ENCODE measurements at regions not wholly inside any gene's neighbourhood (a gene's known extent, or its start where the extent isn't known, plus 50 kb on each side); places are given as distances from the start of the nearest gene placed in this dataset.

- H4K20me1 ChIP-seq (ENCODE audit: insufficient read depth, low read length, poor library complexity, severe bottlenecking): no peaks in the 10 kb centered on the region
- TF ChIP-seq CTCF (conservative IDR thresholded peaks at IDR 0.05; ENCODE audit: low read length) (no peak), EZH2phosphoT487 (IDR thresholded peaks at IDR 0.05; ENCODE audit: borderline replicate concordance) (no peak)
- no peak overlapping the region for H3K9ac ChIP-seq (ENCODE audit: low read depth, low read length, poor library complexity, severe bottlenecking)
- no peaks in the 10 kb centered on the region for H3K79me2 ChIP-seq (ENCODE audit: insufficient read depth, low read length)
- no peaks in the 10 kb centered on the region for H3K36me3 ChIP-seq (ENCODE audit: insufficient read depth, low read length)
- no peaks in the 10 kb centered on the region for H3K27me3 ChIP-seq (ENCODE audit: insufficient read depth, low read length, poor library complexity, severe bottlenecking)
- no peaks in the 10 kb centered on the region for H3K4me1 ChIP-seq (ENCODE audit: insufficient read depth, low read length, poor library complexity, severe bottlenecking)
- H3K4me2 ChIP-seq (ENCODE audit: low read depth, low read length, poor library complexity, severe bottlenecking): no peak overlapping the region
- H3K9me2 ChIP-seq (replicated peaks; ENCODE audit: low read depth, low read length): no peaks in the 10 kb centered on the region
- H3F3A ChIP-seq (ENCODE audit: low read depth): no peaks in the 10 kb centered on the region
- no peak overlapping the region for H2AFZ ChIP-seq (ENCODE audit: low read length)
- H3K9me3 ChIP-seq (ENCODE audit: insufficient read depth, low read depth, low read length): no peaks in the 10 kb centered on the region; the same call in 1 of the 2 replicates
- no peak overlapping the region for H3K4me3 ChIP-seq (ENCODE audit: low read length, poor library complexity, severe bottlenecking)
Measured at GRCh38 chr22:47332246-47332980, 570.0 kb downstream of the TBC1D22A start.

GRCh38 chr22:47331750-47332149, 569.3 kb downstream of the TBC1D22A start:
- H3K79me2 ChIP-seq (ENCODE audit: insufficient read depth, low read length): no peaks in the 10 kb centered on the region
- no peaks in the 10 kb centered on the region for H3K9me2 ChIP-seq (replicated peaks; ENCODE audit: low read depth, low read length)
- H3K27me3 ChIP-seq (ENCODE audit: insufficient read depth, low read length, poor library complexity, severe bottlenecking): no peaks in the 10 kb centered on the region
- H4K20me1 ChIP-seq (ENCODE audit: insufficient read depth, low read length, poor library complexity, severe bottlenecking): no peaks in the 10 kb centered on the region
- no peak overlapping the region for H2AFZ ChIP-seq (ENCODE audit: low read length)
- no peak overlapping the region for H3K4me2 ChIP-seq (ENCODE audit: low read depth, low read length, poor library complexity, severe bottlenecking)
- H3K9me3 ChIP-seq (ENCODE audit: insufficient read depth, low read depth, low read length): no peaks in the 10 kb centered on the region; the same call in 1 of the 2 replicates
- no peaks in the 10 kb centered on the region for H3F3A ChIP-seq (ENCODE audit: low read depth)
- no peak overlapping the region for H3K9ac ChIP-seq (ENCODE audit: low read depth, low read length, poor library complexity, severe bottlenecking)
- TF ChIP-seq CTCF (conservative IDR thresholded peaks at IDR 0.05; ENCODE audit: low read length) (no peak), EZH2phosphoT487 (IDR thresholded peaks at IDR 0.05; ENCODE audit: borderline replicate concordance) (no peak)
- no peaks in the 10 kb centered on the region for H3K4me1 ChIP-seq (ENCODE audit: insufficient read depth, low read length, poor library complexity, severe bottlenecking)
- no peaks in the 10 kb centered on the region for H3K36me3 ChIP-seq (ENCODE audit: insufficient read depth, low read length)
- H3K4me3 ChIP-seq (ENCODE audit: low read length, poor library complexity, severe bottlenecking): no peak overlapping the region

- Histone ChIP-seq H3K79me2 (ENCODE audit: insufficient read depth, low read length) (no peaks in the 10 kb centered on the region), H3K9ac (ENCODE audit: low read depth, low read length, poor library complexity, severe bottlenecking) (no peak overlapping the region), H3K4me3 (ENCODE audit: low read length, poor library complexity, severe bottlenecking) (no peak overlapping the region), H4K20me1 (ENCODE audit: insufficient read depth, low read length, poor library complexity, severe bottlenecking) (no peaks in the 10 kb centered on the region), H3K4me1 (ENCODE audit: insufficient read depth, low read length, poor library complexity, severe bottlenecking) (no peaks in the 10 kb centered on the region), H3K9me3 (ENCODE audit: insufficient read depth, low read depth, low read length) (no peaks in the 10 kb centered on the region; the same call in 1 of the 2 replicates), H3K36me3 (ENCODE audit: insufficient read depth, low read length) (no peaks in the 10 kb centered on the region), H3K4me2 (ENCODE audit: low read depth, low read length, poor library complexity, severe bottlenecking) (no peak overlapping the region), H3K27me3 (ENCODE audit: insufficient read depth, low read length, poor library complexity, severe bottlenecking) (no peaks in the 10 kb centered on the region), H3F3A (ENCODE audit: low read depth) (no peaks in the 10 kb centered on the region), H2AFZ (ENCODE audit: low read length) (no peak overlapping the region), H3K9me2 (replicated peaks; ENCODE audit: low read depth, low read length) (no peaks in the 10 kb centered on the region)
- TF ChIP-seq EZH2phosphoT487 (IDR thresholded peaks at IDR 0.05; ENCODE audit: borderline replicate concordance): no peak
- TF ChIP-seq CTCF (conservative IDR thresholded peaks at IDR 0.05; ENCODE audit: low read length): no peak
Measured at GRCh38 chr22:47329727-47330650, 567.5 kb downstream of the TBC1D22A start.
